HepG2 (cell line): ENCODE measurements at regions not wholly inside any gene's neighbourhood (a gene's known extent, or its start where the extent isn't known, plus 50 kb on each side); places are given as distances from the start of the nearest gene placed in this dataset.

Experiments used
- HMG20B ChIP-seq: conservative IDR thresholded peaks from 2 replicates; pipeline ENCODE4 v1.6.1; 2016; ENCODE audit warnings: missing genetic modification reagents, missing compliant biosample characterization
- NFIB ChIP-seq: sonication (generic); formaldehyde crosslinking; IDR thresholded peaks from 2 replicates; pipeline ENCODE4 v1.9.0; 2021; ENCODE audit warnings: missing genetic modification reagents, mild to moderate bottlenecking, borderline replicate concordance
- POLR2A ChIP-seq, 2 experiments: IDR thresholded peaks; 2 replicates each; pipeline ENCODE4 v1.6.1; 2011; ENCODE audit warnings: low read depth in 2 of 2, low read length in 2 of 2, mild to moderate bottlenecking in 1 of 2, moderate library complexity in 1 of 2; ENCODE audit not compliant: insufficient read depth in 1 of 2
- ZNF12 ChIP-seq: sonication (generic); formaldehyde crosslinking; IDR thresholded peaks from 2 replicates; pipeline ENCODE4 v1.5.0; 2020; ENCODE audit warnings: missing genetic modification reagents
- ZNF121 ChIP-seq: sonication (generic); formaldehyde crosslinking; IDR thresholded peaks from 2 replicates; pipeline ENCODE4 v1.5.0; 2020; ENCODE audit warnings: mild to moderate bottlenecking, missing genetic modification reagents

DNA sequence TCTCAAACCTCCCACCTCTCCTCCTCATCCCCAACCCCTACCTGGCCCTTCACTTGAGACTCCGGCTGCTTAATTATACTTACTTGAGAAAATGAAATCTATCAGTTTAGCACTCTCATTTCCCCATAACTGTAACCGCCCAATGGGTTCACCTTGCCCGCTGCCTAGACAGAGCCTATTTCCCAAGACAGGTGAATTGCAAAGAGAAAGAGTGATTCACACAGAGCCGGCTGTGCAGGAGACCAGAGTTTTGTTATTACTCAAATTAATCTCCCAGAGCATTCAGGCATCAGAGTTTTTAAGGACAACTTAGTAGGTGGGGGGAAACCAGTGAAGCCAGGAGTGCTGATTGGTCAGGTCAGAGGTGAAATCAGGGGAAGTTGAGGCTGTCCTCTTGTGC is 301.4 kb upstream of the CDYL start:
- no peak for TF ChIP-seq POLR2A (IDR thresholded peaks at IDR 0.05; ENCODE audit: insufficient read depth in 1 of 2, low read depth in 2 of 2, low read length in 2 of 2)
- TF ChIP-seq ZNF121 (CRISPR knock-in tag) = no peak
- no peak for TF ChIP-seq ZNF12 (CRISPR knock-in tag)
- TF ChIP-seq HMG20B = no peak
- no peak for TF ChIP-seq NFIB (CRISPR knock-in tag)
